Immature natural killer cell (primary cell): ENCODE measurements at regions not wholly inside any gene's neighbourhood (a gene's known extent, or its start where the extent isn't known, plus 50 kb on each side); places are given as distances from the start of the nearest gene placed in this dataset.
"Not testable (repeated sequence)": the region's sequence is repeated elsewhere in the genome, so short reads cannot be mapped to it uniquely, and the experiment has no call there.

Source experiments
- DNase-seq, 3 donors: peaks; one replicate each; pipeline ENCODE4 v3.0.0; 2022; ENCODE audit warnings: mixed read lengths in 1 of 3
- H3K27ac Mint-ChIP-seq, 6 donors: one replicate each; pipeline ENCODE4 v1.8.0; 2020; ENCODE audit warnings: mixed read lengths in 6 of 6, mild to moderate bottlenecking in 5 of 6, inconsistent platforms in 4 of 6, moderate library complexity in 3 of 6
- H3K27me3 Mint-ChIP-seq, 3 donors: one replicate each; pipeline ENCODE4 v1.8.0; 2020 to 2021; ENCODE audit warnings: low read depth in 3 of 3, mild to moderate bottlenecking in 3 of 3, mixed read lengths in 3 of 3, moderate library complexity in 3 of 3, inconsistent platforms in 1 of 3
- H3K36me3 Mint-ChIP-seq, 3 donors: one replicate each; pipeline ENCODE4 v1.8.0; 2020; ENCODE audit warnings: mixed read lengths in 3 of 3, inconsistent platforms in 2 of 3, mild to moderate bottlenecking in 2 of 3
- H3K4me1 Mint-ChIP-seq, 2 donors: one replicate each; pipeline ENCODE4 v1.8.0; 2020; ENCODE audit warnings: inconsistent platforms in 2 of 2, mild to moderate bottlenecking in 2 of 2, mixed read lengths in 2 of 2, moderate library complexity in 1 of 2
- H3K4me3 Mint-ChIP-seq, 5 donors: one replicate each; pipeline ENCODE4 v1.8.0; 2020; ENCODE audit warnings: mild to moderate bottlenecking in 5 of 5, mixed read lengths in 5 of 5, inconsistent platforms in 3 of 5, moderate library complexity in 3 of 5
- H3K9me3 Mint-ChIP-seq, 6 donors: one replicate each; pipeline ENCODE4 v1.8.0; 2020; ENCODE audit warnings: mild to moderate bottlenecking in 6 of 6, mixed read lengths in 6 of 6, inconsistent platforms in 4 of 6, moderate library complexity in 3 of 6

GRCh38 chr3:153052096-153052460 is 109.9 kb upstream of the RAP2B start:
- no peaks in the 10 kb centered on the region for H3K36me3 Mint-ChIP-seq
- H3K27me3 Mint-ChIP-seq, result peaks cover 2 to 5% (median 3%) of the 10 kb centered on the region in 3 donors
- no peak overlapping the region for H3K27ac Mint-ChIP-seq
- no peak overlapping the region for H3K4me3 Mint-ChIP-seq
- no peaks in the 10 kb centered on the region for H3K4me1 Mint-ChIP-seq
- no peak for DNase-seq
- no peaks in the 10 kb centered on the region for H3K9me3 Mint-ChIP-seq

- Mint-ChIP-seq H3K27me3 (peaks cover 2 to 8% (median 5%) of the 10 kb centered on the region in 3 donors), H3K27ac (no peak overlapping the region), H3K9me3 (no peaks in the 10 kb centered on the region), H3K36me3 (no peaks in the 10 kb centered on the region), H3K4me1 (no peaks in the 10 kb centered on the region), H3K4me3 (no peak overlapping the region)
- DNase-seq, result no peak
Observed at GRCh38 chr3:153055217-153055616, 106.8 kb upstream of the RAP2B start.

- no peaks in the 10 kb centered on the region for H3K4me1 Mint-ChIP-seq
- no peaks in the 10 kb centered on the region for H3K9me3 Mint-ChIP-seq
- H3K27me3 Mint-ChIP-seq, result peaks cover 2 to 8% (median 5%) of the 10 kb centered on the region in 3 donors
- DNase-seq, result no peak
- H3K36me3 Mint-ChIP-seq, result no peaks in the 10 kb centered on the region
- H3K4me3 Mint-ChIP-seq, result no peak overlapping the region
- H3K27ac Mint-ChIP-seq, result no peak overlapping the region
Observed at GRCh38 chr3:153055779-153056178, 106.2 kb upstream of the RAP2B start.

GRCh38 chr3:153058031-153058688 is 103.9 kb upstream of the RAP2B start:
- peak in 1 of 3 donors; percentile 18 for DNase-seq
- H3K4me1 Mint-ChIP-seq, H3K36me3 Mint-ChIP-seq, H3K9me3 Mint-ChIP-seq, H3K4me3 Mint-ChIP-seq, H3K27me3 Mint-ChIP-seq: not testable (repeated sequence)
- peak overlapping the region in 1 of 6 donors; percentile 10 for H3K27ac Mint-ChIP-seq

- H3K27me3 Mint-ChIP-seq, result peaks cover 0 to 5% (median 2%) of the 10 kb centered on the region in 3 donors
- no peak overlapping the region for H3K4me3 Mint-ChIP-seq
- H3K4me1 Mint-ChIP-seq, result no peaks in the 10 kb centered on the region
- no peaks in the 10 kb centered on the region for H3K36me3 Mint-ChIP-seq
- DNase-seq, result no peak
- no peaks in the 10 kb centered on the region for H3K9me3 Mint-ChIP-seq
- no peak overlapping the region for H3K27ac Mint-ChIP-seq
Observed at GRCh38 chr3:153060346-153060745, 101.7 kb upstream of the RAP2B start.

GRCh38 chr3:153061938-153062528 is 100.0 kb upstream of the RAP2B start:
- Mint-ChIP-seq H3K27ac (no peak overlapping the region), H3K4me1 (no peaks in the 10 kb centered on the region), H3K9me3 (no peaks in the 10 kb centered on the region), H3K4me3 (no peak overlapping the region), H3K36me3 (no peaks in the 10 kb centered on the region), H3K27me3 (peaks cover 0 to 5% (median 0%) of the 10 kb centered on the region in 3 donors)
- DNase-seq, result no peak

GRCh38 chr3:153063337-153063736 is 98.7 kb upstream of the RAP2B start:
- H3K4me1 Mint-ChIP-seq, result no peaks in the 10 kb centered on the region
- H3K27ac Mint-ChIP-seq, result no peak overlapping the region
- peaks cover 0 to 3% (median 0%) of the 10 kb centered on the region in 3 donors for H3K27me3 Mint-ChIP-seq
- H3K9me3 Mint-ChIP-seq, result no peaks in the 10 kb centered on the region
- no peak for DNase-seq
- no peak overlapping the region for H3K4me3 Mint-ChIP-seq
- H3K36me3 Mint-ChIP-seq, result no peaks in the 10 kb centered on the region

GRCh38 chr3:153066983-153067382 is 95.0 kb upstream of the RAP2B start:
- no peak for DNase-seq
- no peaks in the 10 kb centered on the region for H3K36me3 Mint-ChIP-seq
- H3K27me3 Mint-ChIP-seq, result peaks cover 0 to 4% (median 0%) of the 10 kb centered on the region in 3 donors
- H3K27ac Mint-ChIP-seq, result no peak overlapping the region
- no peaks in the 10 kb centered on the region for H3K9me3 Mint-ChIP-seq
- H3K4me3 Mint-ChIP-seq, result no peak overlapping the region
- H3K4me1 Mint-ChIP-seq, result peaks cover 0 to 2% of the 10 kb centered on the region in 2 donors

- Mint-ChIP-seq H3K9me3 (no peaks in the 10 kb centered on the region), H3K4me1 (peaks cover 0 to 2% of the 10 kb centered on the region in 2 donors), H3K27ac (no peak overlapping the region), H3K27me3 (peaks cover 0 to 4% (median 0%) of the 10 kb centered on the region in 3 donors), H3K4me3 (no peak overlapping the region), H3K36me3 (no peaks in the 10 kb centered on the region)
- no peak for DNase-seq
Observed at GRCh38 chr3:153069598-153070510, 92.2 kb upstream of the RAP2B start.

- Mint-ChIP-seq H3K9me3 (no peaks in the 10 kb centered on the region), H3K4me3 (no peak overlapping the region), H3K27me3 (peaks cover 0 to 4% (median 0%) of the 10 kb centered on the region in 3 donors), H3K27ac (no peak overlapping the region), H3K4me1 (peaks cover 0 to 2% of the 10 kb centered on the region in 2 donors), H3K36me3 (no peaks in the 10 kb centered on the region)
- no peak for DNase-seq
Observed at GRCh38 chr3:153070511-153070868, 91.5 kb upstream of the RAP2B start.

GRCh38 chr3:153072382-153072781 is 89.6 kb upstream of the RAP2B start:
- no peak for DNase-seq
- Mint-ChIP-seq H3K4me3 (no peak overlapping the region), H3K4me1 (peaks cover 0 to 2% of the 10 kb centered on the region in 2 donors), H3K36me3 (no peaks in the 10 kb centered on the region), H3K9me3 (no peaks in the 10 kb centered on the region), H3K27me3 (peaks cover 0 to 4% (median 0%) of the 10 kb centered on the region in 3 donors), H3K27ac (no peak overlapping the region)

- no peak for DNase-seq
- Mint-ChIP-seq H3K36me3 (no peaks in the 10 kb centered on the region), H3K4me3 (no peak overlapping the region), H3K27me3 (peaks cover 0 to 4% (median 0%) of the 10 kb centered on the region in 3 donors), H3K9me3 (no peaks in the 10 kb centered on the region), H3K27ac (no peak overlapping the region), H3K4me1 (peaks cover 0 to 2% of the 10 kb centered on the region in 2 donors)
Observed at GRCh38 chr3:153072856-153073255, 89.2 kb upstream of the RAP2B start.

- Mint-ChIP-seq H3K4me1 (peaks cover 0 to 2% of the 10 kb centered on the region in 2 donors), H3K4me3 (no peak overlapping the region), H3K36me3 (no peaks in the 10 kb centered on the region), H3K27ac (no peak overlapping the region), H3K9me3 (no peaks in the 10 kb centered on the region), H3K27me3 (peaks cover 0 to 3% (median 0%) of the 10 kb centered on the region in 3 donors)
- no peak for DNase-seq
Observed at GRCh38 chr3:153073636-153074035, 88.4 kb upstream of the RAP2B start.

GRCh38 chr3:153078826-153079225 is 83.2 kb upstream of the RAP2B start:
- H3K27me3 Mint-ChIP-seq, result peaks cover 2 to 4% (median 3%) of the 10 kb centered on the region in 3 donors
- no peaks in the 10 kb centered on the region for H3K9me3 Mint-ChIP-seq
- no peak for DNase-seq
- no peak overlapping the region for H3K27ac Mint-ChIP-seq
- H3K36me3 Mint-ChIP-seq, result no peaks in the 10 kb centered on the region
- H3K4me3 Mint-ChIP-seq, result no peak overlapping the region
- peaks cover 3 to 8% of the 10 kb centered on the region in 2 donors for H3K4me1 Mint-ChIP-seq
